Islet of Langerhans (tissue), 1 donor: ENCODE measurements at regions not wholly inside any gene's neighbourhood (a gene's known extent, or its start where the extent isn't known, plus 50 kb on each side); places are given as distances from the start of the nearest gene placed in this dataset.

ENCODE experiments used
- FAIRE-seq: peaks from one replicate; lab custom pipeline; 2011; peaks lifted over from hg19 to GRCh38; lab: Jason Lieb, UNC

- no peak for FAIRE-seq
Observed at GRCh38 chr2:4866198-4866597, 826.0 kb upstream of the SOX11 start.

GRCh38 chr2:4868466-4868865 lies 823.7 kb upstream of the SOX11 start:
- no peak for FAIRE-seq

GRCh38 chr2:4869154-4869553 lies 823.0 kb upstream of the SOX11 start:
- no peak for FAIRE-seq

- no peak for FAIRE-seq
Observed at GRCh38 chr2:4873364-4873763, 818.8 kb upstream of the SOX11 start.

- no peak for FAIRE-seq
Observed at GRCh38 chr2:4873876-4874593, 818.1 kb upstream of the SOX11 start.

DNA sequence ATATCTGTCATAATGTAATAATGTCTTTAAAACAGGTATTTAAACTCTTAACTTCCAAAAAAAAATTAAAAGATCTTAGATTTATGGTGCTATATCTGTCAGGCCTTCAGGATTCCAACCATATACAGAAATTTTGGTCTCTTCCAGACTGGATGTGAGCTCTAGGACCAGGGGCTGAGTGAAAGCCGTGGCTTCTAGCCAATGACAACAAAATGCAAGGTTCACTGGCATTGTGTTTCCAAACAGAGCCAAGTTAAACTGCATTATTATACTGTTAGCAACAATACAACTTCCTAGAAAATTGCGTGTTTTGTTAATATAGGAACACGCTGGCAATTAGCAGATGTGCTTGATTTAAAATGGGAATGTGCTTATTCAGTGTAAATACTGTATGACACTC lies 809.8 kb upstream of the SOX11 start:
- FAIRE-seq, result no peak

DNA sequence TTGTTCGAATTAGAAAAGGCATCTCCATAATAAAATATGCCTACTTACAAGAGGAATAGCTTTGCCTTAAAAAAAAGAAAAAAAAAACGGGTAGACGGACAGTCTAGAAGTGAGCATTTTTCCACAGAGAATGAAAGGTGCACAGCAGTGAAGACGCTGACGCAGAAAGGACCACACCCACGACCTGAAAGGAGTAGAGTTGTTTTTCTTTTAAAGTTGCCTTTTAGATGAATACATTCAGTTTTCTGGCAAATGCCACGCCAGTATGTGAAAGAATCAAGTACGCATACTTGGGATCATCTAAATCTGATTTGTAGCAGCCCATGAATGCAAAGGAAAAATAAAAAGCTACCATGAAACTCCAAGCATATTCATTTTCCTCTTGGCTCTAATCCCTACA lies 809.2 kb upstream of the SOX11 start:
- FAIRE-seq, result no peak

- no peak for FAIRE-seq
Observed at GRCh38 chr2:4883375-4883774, 808.8 kb upstream of the SOX11 start.

DNA sequence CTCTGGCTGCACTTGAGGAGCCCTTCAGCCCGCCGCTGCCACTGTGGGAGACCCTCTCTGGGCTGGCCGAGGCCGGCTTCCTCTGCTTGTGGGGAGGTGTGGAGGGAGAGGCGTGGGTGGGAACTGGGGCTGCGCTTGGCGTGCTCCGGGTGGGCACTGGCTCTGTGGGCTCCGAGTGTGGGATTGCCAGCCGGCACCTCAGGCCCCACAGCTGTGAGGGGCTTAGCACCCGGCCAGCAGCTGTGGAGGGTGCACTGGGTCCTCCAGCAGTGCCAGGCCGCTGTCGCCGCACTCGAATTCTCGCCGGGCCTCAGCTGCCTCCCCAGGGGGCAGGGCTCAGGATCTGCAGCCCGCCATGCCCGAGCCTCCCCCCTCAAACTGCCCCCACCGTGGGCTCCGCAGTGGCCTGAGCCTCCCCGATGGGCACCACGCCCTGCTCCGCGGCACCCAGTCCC lies 808.0 kb upstream of the SOX11 start:
- no peak for FAIRE-seq

GRCh38 chr2:4891394-4891793 lies 800.8 kb upstream of the SOX11 start:
- no peak for FAIRE-seq

- no peak for FAIRE-seq
Observed at GRCh38 chr2:4895371-4895770, 796.8 kb upstream of the SOX11 start.

- no peak for FAIRE-seq
Observed at GRCh38 chr2:4898706-4899105, 793.5 kb upstream of the SOX11 start.

DNA sequence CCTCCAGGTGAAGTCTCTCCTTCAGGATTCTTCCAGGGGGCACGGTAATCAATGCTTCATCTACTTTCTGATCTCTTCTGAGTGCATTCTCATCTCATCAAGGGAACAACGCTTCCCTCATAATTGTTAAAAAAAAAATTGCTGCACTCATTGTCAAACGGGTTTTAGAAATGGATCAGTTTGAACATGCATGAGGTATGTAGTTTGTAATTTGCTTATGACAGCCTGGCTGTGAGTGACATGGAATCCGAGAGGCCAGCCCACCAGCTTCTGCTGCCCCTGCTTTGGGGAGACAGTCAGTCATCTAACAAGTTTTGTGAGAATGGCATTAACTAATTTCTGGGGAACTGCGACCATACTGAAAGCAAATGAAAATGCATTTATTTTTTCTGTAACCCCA lies 791.9 kb upstream of the SOX11 start:
- FAIRE-seq, result no peak

DNA sequence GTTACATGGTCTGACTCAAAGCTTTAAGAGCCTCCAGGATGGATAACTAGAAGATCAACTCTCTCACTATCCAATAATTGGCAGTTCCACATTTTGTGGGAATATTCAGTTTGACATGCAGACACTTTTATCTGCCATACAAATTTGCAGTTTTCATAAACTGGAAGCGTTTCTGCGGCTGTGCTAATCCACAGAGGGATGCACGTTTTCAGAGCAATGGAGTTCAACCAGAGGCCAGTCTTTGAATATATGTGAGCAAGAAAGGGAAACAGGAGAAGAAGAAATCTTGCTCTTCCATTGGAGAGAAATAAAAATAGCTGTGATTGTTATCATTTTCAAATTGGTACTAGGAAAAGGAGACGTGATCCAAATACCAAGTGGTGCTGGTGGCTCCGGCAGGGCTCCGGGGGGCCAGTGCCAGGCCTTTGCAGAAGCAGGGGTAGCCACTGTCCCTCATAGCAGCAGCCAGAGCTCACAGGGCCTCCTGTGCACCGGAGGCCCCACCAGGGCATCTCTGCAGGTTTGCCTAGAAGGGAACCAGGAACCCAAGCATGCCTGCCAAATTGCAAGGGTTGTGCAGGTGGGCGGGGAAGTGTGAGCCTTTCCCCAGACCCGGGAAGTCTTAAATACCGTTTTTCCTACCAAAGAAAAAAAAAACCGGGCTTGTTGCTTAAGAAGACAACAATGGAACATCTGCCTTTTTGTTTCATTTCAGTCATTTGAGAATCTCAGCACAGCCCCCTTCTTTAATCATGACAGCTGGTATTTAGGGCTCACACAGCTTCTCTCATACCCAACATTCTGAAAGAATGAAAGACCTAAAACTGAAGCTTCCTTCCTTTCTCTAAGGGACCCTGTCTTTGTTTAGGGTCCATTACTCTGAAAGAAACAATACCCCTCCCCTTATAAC lies 791.1 kb upstream of the SOX11 start:
- FAIRE-seq, result no peak

GRCh38 chr2:4903656-4904348 lies 788.4 kb upstream of the SOX11 start:
- FAIRE-seq, result no peak

DNA sequence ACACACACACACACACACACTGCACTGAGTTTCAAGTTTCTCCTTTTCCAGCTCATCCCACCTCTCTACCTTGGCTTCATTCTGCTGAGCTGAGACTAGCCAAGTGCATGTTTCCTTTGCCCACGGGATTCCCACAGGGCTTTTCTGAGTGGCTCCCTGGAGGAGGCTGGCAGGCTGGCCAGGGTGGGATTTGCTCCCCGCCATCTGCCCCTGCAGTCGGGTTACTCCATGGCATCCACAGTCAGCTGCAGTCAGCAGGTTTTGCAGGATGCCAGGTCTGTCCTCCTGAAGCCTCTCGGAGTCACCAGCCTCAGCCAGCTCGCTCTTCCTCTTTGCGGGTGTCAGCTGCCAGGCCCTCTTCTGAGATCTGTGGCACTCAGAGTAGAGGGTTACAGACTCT lies 783.7 kb upstream of the SOX11 start:
- FAIRE-seq, result no peak

- FAIRE-seq, result no peak
Observed at GRCh38 chr2:4909346-4910009, 782.7 kb upstream of the SOX11 start.

DNA sequence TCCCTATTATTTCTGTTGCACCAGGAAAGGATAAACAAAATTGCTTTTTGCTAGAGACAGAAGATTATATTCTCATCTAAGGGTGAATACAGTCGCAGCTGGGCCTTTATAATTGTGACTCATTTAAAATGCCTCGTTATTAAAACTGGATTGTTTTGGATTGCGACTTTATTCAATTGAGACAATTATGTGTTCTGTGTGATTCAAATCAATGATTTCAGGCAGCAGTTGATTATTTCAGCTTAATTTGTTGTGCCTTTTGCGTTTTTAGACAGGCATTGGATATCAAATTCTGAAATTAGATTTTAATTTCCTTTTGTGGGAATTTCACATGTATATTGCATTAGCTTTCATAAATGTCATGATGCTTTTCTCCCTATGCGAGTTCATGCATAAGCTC lies 778.1 kb upstream of the SOX11 start:
- FAIRE-seq, result no peak

DNA sequence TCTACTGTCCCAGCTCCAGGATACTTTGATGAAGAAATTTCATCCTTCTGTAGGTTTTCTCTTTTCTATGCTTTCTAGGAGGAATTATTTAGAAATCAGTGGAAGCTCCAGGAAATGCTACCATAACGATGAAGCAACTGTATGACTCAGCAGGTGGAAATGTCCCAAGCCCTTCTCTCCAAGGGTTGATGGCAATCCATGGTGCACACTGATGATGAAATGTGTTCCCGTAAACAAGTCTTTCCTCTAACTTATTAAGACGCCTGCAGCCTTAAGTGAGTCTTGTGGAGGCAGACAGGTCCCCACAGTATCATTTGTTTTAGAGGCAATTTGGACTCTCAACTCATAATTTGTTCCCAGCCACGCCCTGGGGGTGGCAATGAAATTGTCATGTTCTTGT lies 777.6 kb upstream of the SOX11 start:
- FAIRE-seq, result no peak

GRCh38 chr2:4915357-4915756 lies 776.8 kb upstream of the SOX11 start:
- FAIRE-seq, result no peak

DNA sequence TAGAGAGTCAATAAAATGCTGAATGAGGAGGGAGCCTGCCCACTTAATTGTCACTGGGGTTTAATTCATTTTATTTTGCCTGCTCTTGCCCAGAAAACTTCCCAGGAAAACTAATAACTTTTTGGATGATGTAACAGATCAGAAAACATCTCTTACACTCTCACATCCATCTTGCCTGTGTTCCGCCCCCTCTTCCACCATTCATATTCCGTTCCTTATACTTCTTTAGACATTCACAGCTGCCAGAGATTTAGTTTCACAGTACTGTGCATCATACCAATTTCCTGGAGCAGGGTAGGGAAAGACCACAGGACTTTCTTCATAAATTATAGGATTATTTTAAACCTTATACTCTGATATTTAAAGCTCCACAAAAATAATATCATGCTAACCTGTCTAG lies 776.1 kb upstream of the SOX11 start:
- no peak for FAIRE-seq

DNA sequence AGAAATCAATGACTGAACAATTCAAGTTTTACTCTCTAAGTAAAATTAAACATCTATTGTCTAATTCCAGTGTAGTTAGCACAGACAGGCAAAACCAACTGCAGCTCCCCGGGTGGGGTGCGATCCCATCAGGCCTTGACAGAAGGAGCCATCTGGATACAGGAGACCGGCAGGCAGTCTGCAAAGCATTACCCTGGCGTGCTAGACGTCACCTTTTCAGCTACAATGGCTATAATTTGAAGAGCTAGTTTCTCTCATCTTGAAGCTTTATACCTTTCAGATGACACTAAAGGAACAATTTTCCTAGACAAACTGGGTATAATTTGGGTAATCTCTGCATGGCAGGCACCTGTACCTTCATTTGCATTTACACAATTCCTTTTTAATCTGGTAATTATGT lies 761.5 kb upstream of the SOX11 start:
- FAIRE-seq, result no peak
